K562 (cell line): ENCODE measurements at regions not wholly inside any gene's neighbourhood (a gene's known extent, or its start where the extent isn't known, plus 50 kb on each side); places are given as distances from the start of the nearest gene placed in this dataset.

Experiments used
- ATAC-seq: fragments of 200-7000 bp; cut with Tn5 transposase; 3 replicates; pipeline ENCODE4 v1.9.1; 2020; ENCODE audit warnings: moderate library complexity
- BruUV-seq: library from RNA; stranded (reverse); fragments of 400-500 nt; replicated peaks from 2 replicates; lab custom pipeline; 2021; lab: Mats Ljungman, UMichigan
- CTCF ChIA-PET: fragments of 300-600 bp; formaldehyde crosslinking; extraction: SDS; loops from one replicate; lab custom pipeline; 2021; ENCODE audit warnings: low intra/inter-chr PET ratio; lab: Yijun Ruan, JAX
- POLR2A ChIA-PET: fragments of 300-600, 350-650 bp; sonication (Branson Sonifier 250); formaldehyde crosslinking; extraction: SDS; loops from one replicate; lab custom pipeline; 2021; ENCODE audit warnings: antibody characterized with exemption, inconsistent platforms; lab: Yijun Ruan, JAX
- DNase-seq, 4 experiments: peaks; one replicate each; pipeline versions ENCODE4 v3.0.0 to v3.0.0-alpha.2; 2011 to 2018; ENCODE audit warnings: low spot score in 3 of 4, mixed read lengths in 3 of 4; ENCODE audit errors: extremely low read depth in 1 of 4
- FAIRE-seq: peaks from 2 replicates; lab custom pipeline; 2011; peaks lifted over from hg19 to GRCh38; lab: Jason Lieb, UNC
- H2AFZ ChIP-seq: 2 replicates; pipeline ENCODE4 v1.6.0; 2011; ENCODE audit warnings: low read depth, low read length, control low read depth, inconsistent platforms
- H3K27ac ChIP-seq: fragments of 200-600 bp; 3 replicates; pipeline ENCODE4 v1.8.0; 2011; ENCODE audit warnings: low read depth, mild to moderate bottlenecking, control low read depth, inconsistent platforms, low read length, moderate library complexity, mixed read lengths; ENCODE audit errors: extremely low read depth
- H3K27me3 ChIP-seq, 2 experiments: fragments of 300-600 bp in 1 of 2; 2 replicates in 1 of 2; 3 replicates in 1 of 2; pipeline versions ENCODE4 v1.6.0 to v1.8.0; 2011; ENCODE audit warnings: inconsistent platforms in 2 of 2, low read length in 2 of 2, mild to moderate bottlenecking in 1 of 2, mixed read lengths in 1 of 2, moderate library complexity in 1 of 2; ENCODE audit not compliant: control insufficient read depth in 2 of 2, insufficient read depth in 2 of 2
- H3K36me3 ChIP-seq: fragments of 300-600 bp; 3 replicates; pipeline ENCODE4 v1.8.0; 2011; ENCODE audit warnings: mild to moderate bottlenecking, low read length, inconsistent platforms; ENCODE audit not compliant: control insufficient read depth, insufficient read depth
- H3K4me1 ChIP-seq, 2 experiments: fragments of 200-600 bp in 1 of 2; replicated peaks in 1 of 2; 2 replicates in 1 of 2; 3 replicates in 1 of 2; pipeline versions ENCODE4 v1.5.1 to v1.8.0; 2011; ENCODE audit warnings: inconsistent platforms in 2 of 2, low read length in 2 of 2, mild to moderate bottlenecking in 1 of 2, mixed read lengths in 1 of 2, moderate library complexity in 1 of 2; ENCODE audit not compliant: control insufficient read depth in 2 of 2, insufficient read depth in 2 of 2
- H3K4me2 ChIP-seq: 2 replicates; pipeline ENCODE4 v1.6.1; 2011; ENCODE audit warnings: low read length, control low read depth, inconsistent platforms, mixed read lengths; ENCODE audit not compliant: insufficient read depth
- H3K4me3 ChIP-seq: fragments of 200-600 bp; sonication (generic), shearing (Covaris generic); 2 replicates; pipeline ENCODE4 v1.5.1; 2016; ENCODE audit warnings: control low read depth, inconsistent platforms
- H3K79me2 ChIP-seq: fragments of 200-600 bp; 3 replicates; pipeline ENCODE4 v1.8.0; 2011; ENCODE audit warnings: low read length, inconsistent platforms; ENCODE audit not compliant: control insufficient read depth, insufficient read depth
- H3K9ac ChIP-seq, 2 experiments: 2 replicates each; pipeline versions ENCODE4 v1.6.0 to v1.6.1; 2011; ENCODE audit warnings: low read depth in 2 of 2, low read length in 2 of 2, control low read depth in 1 of 2, inconsistent platforms in 1 of 2, mild to moderate bottlenecking in 1 of 2, mixed read lengths in 1 of 2; ENCODE audit not compliant: insufficient read depth in 1 of 2
- H3K9me1 ChIP-seq: one replicate; pipeline ENCODE4 v1.6.0; 2011; ENCODE audit warnings: inconsistent platforms, mild to moderate bottlenecking, low read length, moderate library complexity; ENCODE audit not compliant: control insufficient read depth, insufficient read depth
- H3K9me3 ChIP-seq: replicated peaks from 2 replicates; pipeline ENCODE4 v1.5.1; 2011; ENCODE audit warnings: low read depth, low read length, inconsistent platforms; ENCODE audit not compliant: control insufficient read depth, insufficient read depth
- H4K20me1 ChIP-seq: replicated peaks from 2 replicates; pipeline ENCODE4 v1.6.1; 2011; ENCODE audit warnings: low read length, inconsistent platforms, mixed read lengths; ENCODE audit not compliant: control insufficient read depth, insufficient read depth
- PRDM10 ChIP-seq: fragments of 450-650 bp; IDR thresholded peaks from 2 replicates; pipeline ENCODE4 v1.6.1; 2018; ENCODE audit not compliant: partially characterized antibody
- RBM14 ChIP-seq: fragments of 200-400 bp; formaldehyde crosslinking; IDR thresholded peaks from 2 replicates; pipeline ENCODE4 v1.6.1; 2018; ENCODE audit warnings: low read depth, mild to moderate bottlenecking, low read length, moderate library complexity, borderline replicate concordance; ENCODE audit not compliant: insufficient read depth
- ZNF121 ChIP-seq: sonication (generic); formaldehyde crosslinking; conservative IDR thresholded peaks from 2 replicates; pipeline ENCODE4 v1.8.0; 2022; ENCODE audit warnings: missing genetic modification reagents
- WGBS: fragments of 100-300 bp; shearing (Covaris generic); methylation state at CpG from one replicate; pipeline ENCODE4 v1.1.6; 2016; ENCODE audit warnings: low coverage, mixed read lengths; ENCODE audit not compliant: insufficient coverage; ENCODE audit errors: missing lambda C conversion rate; 5-methylcytosine and 5-hydroxymethylcytosine counted together
- in situ Hi-C: fragments of 300-500 bp; cut with MboI; formaldehyde crosslinking; loops from 4 replicates; pipeline ENCODE4 v1.15.0; 2018; ENCODE audit warnings: inconsistent platforms, mixed read lengths
- intact Hi-C: fragments of 100-400 bp; cut with micrococcal nuclease; formaldehyde crosslinking; loops from 2 replicates; pipeline ENCODE4 v1.14.2; 2022

DNA sequence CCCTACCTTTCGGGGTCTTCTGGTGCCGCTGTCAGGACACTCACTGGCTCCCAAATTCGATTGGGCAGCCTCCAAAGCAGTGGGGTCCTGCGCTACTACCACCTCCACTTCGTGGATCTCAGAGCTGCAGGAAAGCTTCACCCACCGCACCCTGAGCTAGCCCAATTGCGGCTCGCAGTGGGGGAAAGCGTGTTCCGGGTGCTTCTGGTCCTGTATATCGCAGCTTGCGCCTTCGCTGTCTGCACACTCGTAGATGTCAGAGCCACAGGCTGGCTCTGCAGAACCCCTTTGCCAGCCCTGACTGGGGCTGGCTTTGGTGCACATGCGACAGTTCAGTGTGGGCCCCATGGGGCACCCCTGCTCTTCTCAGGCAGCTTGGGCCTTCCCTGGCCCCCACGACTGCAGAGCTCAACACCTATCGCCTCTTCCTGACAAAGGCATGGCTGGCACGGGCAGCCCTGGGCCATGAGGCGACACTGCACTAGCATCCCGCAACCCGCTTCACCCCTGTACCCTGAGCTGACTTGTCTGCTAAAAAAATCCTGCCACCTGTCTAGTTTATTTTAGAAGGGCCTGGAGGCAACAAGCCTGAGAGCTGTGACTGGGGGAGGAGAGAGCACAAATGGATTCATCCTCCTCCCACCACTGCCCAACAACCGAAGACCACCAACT is 78.7 kb upstream of the ABI1 start:
- ChIA-PET POLR2A (no interaction called here), CTCF (no interaction called here)
- intact Hi-C loops: no loop called here
- WGBS: 1% methylated on average over 22 of the region's 22 CpGs
- in situ Hi-C loops: no loop called here
- Histone ChIP-seq H3K9me3 (no peaks in the 10 kb centered on the region), H4K20me1 (no peaks in the 10 kb centered on the region), H3K36me3 (no peaks in the 10 kb centered on the region), H3K9me1 (no peaks in the 10 kb centered on the region), H3K27ac (no peak overlapping the region), H2AFZ (no peak overlapping the region), H3K4me3 (no peak overlapping the region), H3K9ac (no peak overlapping the region), H3K27me3 (peaks cover 32 to 61% of the 10 kb centered on the region in 2 experiments), H3K79me2 (no peaks in the 10 kb centered on the region), H3K4me2 (no peak overlapping the region), H3K4me1 (peaks cover 0 to 9% of the 10 kb centered on the region in 2 experiments; a peak in 2 of 5 replicates)
- DNase-seq (no peak), ATAC-seq (no peak), FAIRE-seq (no peak)
- no TSS peak for BruUV-seq
- TF ChIP-seq PRDM10: peak; percentile 95
- no peak for TF ChIP-seq ZNF121 (CRISPR knock-in tag)
- TF ChIP-seq RBM14: no peak
